RWPE2 (cell line): ENCODE measurements at regions not wholly inside any gene's neighbourhood (a gene's known extent, or its start where the extent isn't known, plus 50 kb on each side); places are given as distances from the start of the nearest gene placed in this dataset.
"Not testable (repeated sequence)": the region's sequence is repeated elsewhere in the genome, so short reads cannot be mapped to it uniquely, and the experiment has no call there.

ENCODE experiments used
- ATAC-seq: fragments of 200-7000 bp; cut with Tn5 transposase; 3 replicates; pipeline ENCODE4 v1.9.1; 2021; ENCODE audit warnings: low read depth
- DNase-seq: peaks from one replicate; pipeline ENCODE4 v3.0.0-alpha.2; 2020; ENCODE audit warnings: low spot score
- H3K27ac ChIP-seq: fragments of 450-650 bp; 2 replicates; pipeline ENCODE4 v1.5.1; 2017; ENCODE audit warnings: mild to moderate bottlenecking; ENCODE audit not compliant: poor library complexity, severe bottlenecking
- H3K27me3 ChIP-seq: fragments of 250-450 bp; sonication (Bioruptor Pico); 2 replicates; pipeline ENCODE4 v1.5.1; 2021; ENCODE audit warnings: mild to moderate bottlenecking, moderate library complexity; ENCODE audit not compliant: insufficient read depth, poor library complexity, severe bottlenecking
- H3K36me3 ChIP-seq: fragments of 250-450 bp; sonication (Bioruptor Pico); 2 replicates; pipeline ENCODE4 v1.5.1; 2020; ENCODE audit warnings: low read depth, mild to moderate bottlenecking, moderate library complexity
- H3K4me1 ChIP-seq: fragments of 250-450 bp; sonication (Bioruptor Pico); 2 replicates; pipeline ENCODE4 v1.5.1; 2021; ENCODE audit warnings: mild to moderate bottlenecking, moderate library complexity; ENCODE audit not compliant: insufficient read depth, poor library complexity, severe bottlenecking
- H3K4me3 ChIP-seq: fragments of 250-450 bp; sonication (Bioruptor Pico); 2 replicates; pipeline ENCODE4 v1.5.1; 2021; ENCODE audit warnings: mild to moderate bottlenecking, moderate library complexity; ENCODE audit not compliant: severe bottlenecking
- H3K9me3 ChIP-seq: fragments of 250-450 bp; sonication (Bioruptor Pico); 2 replicates; pipeline ENCODE4 v1.5.1; 2021; ENCODE audit warnings: mild to moderate bottlenecking, moderate library complexity; ENCODE audit not compliant: severe bottlenecking
- CTCF ChIP-seq: fragments of 450-650 bp; IDR thresholded peaks from one replicate; pipeline ENCODE4 v1.5.1; 2017; ENCODE audit warnings: mild to moderate bottlenecking, moderate library complexity; ENCODE audit not compliant: poor library complexity, severe bottlenecking

GRCh38 chr4:28101583-28101982 is 1240.9 kb downstream of the STIM2 start:
- H3K9me3 ChIP-seq: no peaks in the 10 kb centered on the region
- TF ChIP-seq CTCF: no peak

GRCh38 chr4:28105271-28105859 is 1244.7 kb downstream of the STIM2 start:
- H3K27ac ChIP-seq: no peak overlapping the region
- TF ChIP-seq CTCF: no peak
- DNase-seq: no peak

More at GRCh38 chr4:28101583-28101982, 1240.9 kb downstream of the STIM2 start:
- Histone ChIP-seq H3K27me3 (no peaks in the 10 kb centered on the region), H3K4me3 (no peak overlapping the region), H3K36me3 (no peaks in the 10 kb centered on the region), H3K27ac (no peak overlapping the region), H3K4me1 (no peaks in the 10 kb centered on the region)
- no peak for DNase-seq
- ATAC-seq: no peak

DNA sequence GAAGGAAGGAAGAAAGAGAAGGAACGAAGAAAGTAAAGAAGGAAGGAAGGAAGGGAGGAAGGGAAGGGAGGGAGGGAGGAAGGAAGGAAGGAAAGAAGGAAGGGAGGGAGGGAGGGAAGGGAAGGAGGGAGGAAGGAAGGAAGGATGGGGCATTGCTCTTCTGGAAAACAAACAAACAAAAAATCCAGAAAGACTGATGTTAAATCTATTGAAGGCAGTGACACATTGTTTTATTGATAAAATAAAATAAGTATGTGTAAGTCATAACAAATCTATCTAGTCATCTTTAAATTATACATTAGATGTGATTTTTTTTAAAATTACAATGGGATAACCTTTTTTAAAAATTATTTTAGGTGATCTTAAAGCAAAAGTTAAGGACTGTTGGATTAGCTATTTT is 1245.5 kb downstream of the STIM2 start:
- H3K36me3 ChIP-seq: no peaks in the 10 kb centered on the region
- H3K4me1 ChIP-seq: no peaks in the 10 kb centered on the region
- no peak for DNase-seq
- H3K27ac ChIP-seq: no peak overlapping the region
- no peak overlapping the region for H3K4me3 ChIP-seq
- no peaks in the 10 kb centered on the region for H3K9me3 ChIP-seq
- H3K27me3 ChIP-seq: no peaks in the 10 kb centered on the region
- ATAC-seq: no peak
- no peak for TF ChIP-seq CTCF

More at GRCh38 chr4:28105271-28105859, 1244.7 kb downstream of the STIM2 start:
- Histone ChIP-seq H3K4me1 (no peaks in the 10 kb centered on the region), H3K27me3 (no peaks in the 10 kb centered on the region), H3K36me3 (no peaks in the 10 kb centered on the region), H3K9me3 (no peaks in the 10 kb centered on the region), H3K4me3 (no peak overlapping the region)
- ATAC-seq: no peak

GRCh38 chr4:28109801-28110200 is 1249.2 kb downstream of the STIM2 start:
- H3K4me3 ChIP-seq: no peak overlapping the region
- no peaks in the 10 kb centered on the region for H3K9me3 ChIP-seq
- H3K4me1 ChIP-seq: no peaks in the 10 kb centered on the region
- H3K36me3 ChIP-seq: no peaks in the 10 kb centered on the region
- H3K27ac ChIP-seq: no peak overlapping the region
- DNase-seq: no peak
- no peak for TF ChIP-seq CTCF
- ATAC-seq: no peak
- H3K27me3 ChIP-seq: no peaks in the 10 kb centered on the region

GRCh38 chr4:28112691-28113335 is 1252.2 kb downstream of the STIM2 start:
- H3K27me3 ChIP-seq, H3K4me1 ChIP-seq, ATAC-seq, H3K27ac ChIP-seq, H3K36me3 ChIP-seq, H3K9me3 ChIP-seq, H3K4me3 ChIP-seq, DNase-seq: not testable (repeated sequence)

GRCh38 chr4:28113586-28113985 is 1252.9 kb downstream of the STIM2 start:
- not testable (repeated sequence) for DNase-seq, ATAC-seq, H3K36me3 ChIP-seq, H3K4me3 ChIP-seq, H3K27ac ChIP-seq, H3K27me3 ChIP-seq, H3K9me3 ChIP-seq, H3K4me1 ChIP-seq

DNA sequence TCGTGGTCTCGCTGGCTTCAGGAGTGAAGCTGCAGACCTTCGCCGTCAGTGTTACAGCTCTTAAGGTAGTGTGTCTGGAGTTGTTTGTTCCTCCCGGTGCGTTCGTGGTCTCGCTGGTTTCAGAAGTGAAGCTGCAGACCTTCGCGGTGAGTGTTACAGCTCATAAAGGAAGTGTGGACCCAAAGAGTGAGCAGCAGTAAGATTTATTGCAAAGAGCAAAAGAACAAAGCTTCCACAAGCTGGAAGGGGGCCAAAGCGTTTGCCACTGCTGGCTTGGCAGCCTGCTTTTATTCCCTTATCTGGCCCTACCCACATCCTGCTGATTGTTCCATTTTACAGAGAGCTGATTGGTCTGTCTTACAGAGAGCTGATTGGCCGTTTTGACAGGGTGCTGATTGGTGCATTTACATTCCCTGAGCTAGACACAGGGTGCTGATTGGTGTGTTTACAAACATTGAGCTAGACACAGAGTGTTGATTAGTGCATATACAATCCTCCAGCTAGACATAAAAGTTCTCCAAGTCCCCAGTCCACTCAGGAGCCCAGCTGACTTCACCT is 1256.0 kb downstream of the STIM2 start:
- not testable (repeated sequence) for DNase-seq, ATAC-seq, H3K4me3 ChIP-seq, H3K27ac ChIP-seq, H3K4me1 ChIP-seq, H3K36me3 ChIP-seq, H3K27me3 ChIP-seq, H3K9me3 ChIP-seq
